HCT116 (cell line): ENCODE measurements at regions not wholly inside any gene's neighbourhood (a gene's known extent, or its start where the extent isn't known, plus 50 kb on each side); places are given as distances from the start of the nearest gene placed in this dataset.

ENCODE experiments used
- ATAC-seq: fragments of 200-7000 bp; cut with Tn5 transposase; 2 replicates; pipeline ENCODE4 v1.9.1; 2020; ENCODE audit warnings: mild to moderate bottlenecking, moderate library complexity
- BruUV-seq: library from RNA; stranded (reverse); fragments of 400-500 nt; replicated peaks from 2 replicates; lab custom pipeline; 2021; lab: Mats Ljungman, UMichigan
- CTCF ChIA-PET: fragments of 300-600 bp; sonication (Branson Sonifier 250); formaldehyde crosslinking; loops from one replicate; lab custom pipeline; 2021; ENCODE audit warnings: antibody characterized with exemption; lab: Charles Lee
- POLR2A ChIA-PET: fragments of 300-600, 350-600 bp; sonication (Branson Sonifier 250); formaldehyde crosslinking; loops from one replicate; lab custom pipeline; 2021; ENCODE audit warnings: antibody characterized with exemption; lab: Charles Lee
- RAD21 ChIA-PET, 2 experiments: fragments of 300-600 bp; sonication (Branson Sonifier 250); formaldehyde crosslinking; loops; one replicate each; lab custom pipeline; 2023; ENCODE audit warnings: low total read pairs in 2 of 2; ENCODE audit not compliant: uncharacterized antibody in 2 of 2, unreplicated experiment in 2 of 2, low non-redundant PET in 1 of 2; lab: Charles Lee
- DNase-seq: peaks from one replicate; pipeline ENCODE4 v3.0.0-alpha.2; 2010; ENCODE audit warnings: low read depth, low spot score
- H2AFZ ChIP-seq: fragments of 200-600 bp; shearing (Covaris generic), sonication (generic); 2 replicates; pipeline ENCODE4 v1.6.1; 2017; ENCODE audit warnings: low read depth, mixed run types, mixed read lengths, antibody characterized with exemption, low read length; ENCODE audit not compliant: poor library complexity, severe bottlenecking
- H3K27ac ChIP-seq: 2 replicates; pipeline ENCODE4 v1.5.1; 2012; ENCODE audit warnings: low read depth, low read length
- H3K27me3 ChIP-seq: fragments of 200-600 bp; sonication (generic); 2 replicates; pipeline ENCODE4 v1.6.1; 2016; ENCODE audit warnings: mixed run types, low read length, mixed read lengths; ENCODE audit not compliant: insufficient read depth
- H3K36me3 ChIP-seq, 2 experiments: fragments of 200-500 bp in 1 of 2; fragments of 200-600 bp in 1 of 2; sonication (Bioruptor generic) in 1 of 2; sonication (generic) in 1 of 2; 2 replicates each; pipeline versions ENCODE4 v1.5.1 to v1.6.1; 2014 to 2016; ENCODE audit warnings: low read length in 2 of 2, inconsistent platforms in 1 of 2, mixed read lengths in 1 of 2, mixed run types in 1 of 2; ENCODE audit not compliant: insufficient read depth in 2 of 2, control insufficient read depth in 1 of 2
- H3K4me1 ChIP-seq, 2 experiments: fragments of 200-600 bp in 1 of 2; sonication (generic) in 1 of 2; 2 replicates each; pipeline versions ENCODE4 v1.5.1 to v1.6.1; 2012 to 2017; ENCODE audit warnings: low read length in 2 of 2, inconsistent platforms in 1 of 2, mild to moderate bottlenecking in 1 of 2, mixed read lengths in 1 of 2, mixed run types in 1 of 2, moderate library complexity in 1 of 2; ENCODE audit not compliant: insufficient read depth in 2 of 2, control insufficient read depth in 1 of 2
- H3K4me2 ChIP-seq: fragments of 200-600 bp; sonication (generic); 2 replicates; pipeline ENCODE4 v1.6.1; 2017; ENCODE audit warnings: mixed run types, low read length, mixed read lengths
- H3K4me3 ChIP-seq, 2 experiments: fragments of 200-600 bp in 1 of 2; sonication (generic) in 1 of 2; replicated peaks in 1 of 2; 2 replicates each; pipeline ENCODE4 v1.5.1; 2011 to 2016; ENCODE audit warnings: low read length in 2 of 2, control low read depth in 1 of 2, low read depth in 1 of 2, mild to moderate bottlenecking in 1 of 2, mixed read lengths in 1 of 2, mixed run types in 1 of 2
- H3K79me2 ChIP-seq: fragments of 200-600 bp; sonication (generic); 2 replicates; pipeline ENCODE4 v1.6.1; 2017; ENCODE audit warnings: mild to moderate bottlenecking, mixed run types, low read length, moderate library complexity, mixed read lengths; ENCODE audit not compliant: insufficient read depth
- H3K9ac ChIP-seq: fragments of 200-600 bp; sonication (generic); 2 replicates; pipeline ENCODE4 v1.6.1; 2016; ENCODE audit warnings: low read length, mixed read lengths
- H3K9me2 ChIP-seq: fragments of 200-600 bp; sonication (generic), shearing (Covaris generic); 2 replicates; pipeline ENCODE4 v1.6.1; 2017; ENCODE audit warnings: mixed run types, mild to moderate bottlenecking, moderate library complexity; ENCODE audit not compliant: insufficient read depth
- H3K9me3 ChIP-seq, 2 experiments: fragments of 200-500 bp in 1 of 2; fragments of 200-600 bp in 1 of 2; sonication (Bioruptor generic) in 1 of 2; sonication (generic) in 1 of 2; 2 replicates each; pipeline ENCODE4 v1.6.1; 2014 to 2017; ENCODE audit warnings: low read length in 2 of 2, mixed read lengths in 2 of 2, inconsistent platforms in 1 of 2, low read depth in 1 of 2, mild to moderate bottlenecking in 1 of 2, mixed run types in 1 of 2, moderate library complexity in 1 of 2; ENCODE audit not compliant: control insufficient read depth in 1 of 2, insufficient read depth in 1 of 2
- H4K20me1 ChIP-seq: fragments of 200-600 bp; sonication (generic), shearing (Covaris generic); 2 replicates; pipeline ENCODE4 v1.6.1; 2017; ENCODE audit warnings: mixed run types, mild to moderate bottlenecking, moderate library complexity; ENCODE audit not compliant: insufficient read depth
- CEBPB ChIP-seq: IDR thresholded peaks from 2 replicates; pipeline ENCODE4 v1.6.1; 2012; ENCODE audit warnings: low read depth
- EGR1 ChIP-seq: IDR thresholded peaks from 2 replicates; pipeline ENCODE4 v1.6.1; 2012; ENCODE audit warnings: low read depth
- EZH2 ChIP-seq: fragments of 200-600 bp; sonication (generic); IDR thresholded peaks from 2 replicates; pipeline ENCODE4 v1.6.1; 2017; ENCODE audit warnings: antibody characterized with exemption, mixed run types
- EZH2phosphoT487 ChIP-seq: fragments of 200-600 bp; IDR thresholded peaks from 2 replicates; pipeline ENCODE4 v1.6.1; 2018; ENCODE audit warnings: antibody characterized with exemption, borderline replicate concordance
- POLR2A ChIP-seq: IDR thresholded peaks from 2 replicates; pipeline ENCODE4 v1.7.0; 2011; ENCODE audit warnings: borderline replicate concordance; ENCODE audit not compliant: insufficient read depth, insufficient read length; ENCODE audit errors: extremely low read depth
- POLR2AphosphoS5 ChIP-seq: IDR thresholded peaks from 2 replicates; pipeline ENCODE4 v1.6.1; 2011; ENCODE audit warnings: mild to moderate bottlenecking, low read depth, low read length, moderate library complexity
- RAD21 ChIP-seq: IDR thresholded peaks from 2 replicates; pipeline ENCODE4 v1.6.1; 2012; ENCODE audit warnings: low read depth, mild to moderate bottlenecking
- SIN3A ChIP-seq: IDR thresholded peaks from 2 replicates; pipeline ENCODE4 v1.6.1; 2012; ENCODE audit warnings: low read depth
- SRF ChIP-seq: IDR thresholded peaks from 2 replicates; pipeline ENCODE4 v1.6.1; 2012; ENCODE audit warnings: low read depth
- TCF7L2 ChIP-seq: IDR thresholded peaks from 2 replicates; pipeline ENCODE4 v1.7.0; 2011; ENCODE audit warnings: borderline replicate concordance, inconsistent platforms; ENCODE audit not compliant: insufficient read depth, insufficient read length; ENCODE audit errors: extremely low read depth
- YY1 ChIP-seq: IDR thresholded peaks from 2 replicates; pipeline ENCODE4 v1.6.1; 2011; ENCODE audit warnings: low read length, low read depth, moderate library complexity, mild to moderate bottlenecking; ENCODE audit not compliant: insufficient replicate concordance; ENCODE audit errors: extremely low read depth
- ZFX ChIP-seq: fragments of 450-650 bp; IDR thresholded peaks from 2 replicates; pipeline ENCODE4 v1.6.1; 2017
- ZNF274 ChIP-seq: fragments of 200-500 bp; sonication (Bioruptor generic); IDR thresholded peaks from 2 replicates; pipeline ENCODE4 v1.6.1; 2014; ENCODE audit warnings: mild to moderate bottlenecking, low read depth, low read length, inconsistent platforms
- intact Hi-C: fragments of 100-400 bp; cut with micrococcal nuclease; formaldehyde crosslinking; loops from 2 replicates; pipeline ENCODE4 v1.10.0; 2022
- TF ChIP-seq, protein P1 (sequence below), 3 experiments: fragments of 200-600 bp in 1 of 3; sonication (generic) in 1 of 3; IDR thresholded peaks in 2 of 3; conservative IDR thresholded peaks in 1 of 3; 2 replicates each; pipeline ENCODE4 v1.5.1; 2012 to 2017; ENCODE audit warnings: low read depth in 2 of 3, low read length in 2 of 3, antibody characterized with exemption in 1 of 3, borderline replicate concordance in 1 of 3, control low read depth in 1 of 3, mild to moderate bottlenecking in 1 of 3, mixed read lengths in 1 of 3, mixed run types in 1 of 3, moderate library complexity in 1 of 3; ENCODE audit not compliant: insufficient read depth in 1 of 3
- TF ChIP-seq, protein P2 (sequence below): IDR thresholded peaks from 2 replicates; pipeline ENCODE4 v1.6.1; 2012

DNA sequence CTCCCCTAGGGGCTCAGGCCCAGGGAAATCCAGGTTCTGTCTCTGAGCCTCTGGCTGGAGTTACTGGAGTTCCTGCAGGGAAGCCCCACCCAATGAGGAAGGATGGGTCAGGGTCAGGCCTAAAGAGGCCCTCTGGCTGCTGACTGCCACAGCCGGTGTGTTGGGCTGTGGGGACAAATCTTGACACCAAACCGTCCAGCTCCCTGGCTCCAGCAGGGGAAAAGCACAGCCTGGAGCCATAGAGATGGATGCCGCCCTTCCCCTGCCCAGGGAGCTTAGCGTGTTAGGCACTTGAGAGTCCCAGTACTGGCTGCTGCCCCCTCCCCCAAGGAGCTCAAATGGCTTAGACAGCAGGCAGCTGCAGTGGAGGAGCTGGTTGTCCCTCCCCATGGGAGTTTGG, 321.3 kb upstream of the LCORL start (continued):
- TF ChIP-seq, protein P1, sequence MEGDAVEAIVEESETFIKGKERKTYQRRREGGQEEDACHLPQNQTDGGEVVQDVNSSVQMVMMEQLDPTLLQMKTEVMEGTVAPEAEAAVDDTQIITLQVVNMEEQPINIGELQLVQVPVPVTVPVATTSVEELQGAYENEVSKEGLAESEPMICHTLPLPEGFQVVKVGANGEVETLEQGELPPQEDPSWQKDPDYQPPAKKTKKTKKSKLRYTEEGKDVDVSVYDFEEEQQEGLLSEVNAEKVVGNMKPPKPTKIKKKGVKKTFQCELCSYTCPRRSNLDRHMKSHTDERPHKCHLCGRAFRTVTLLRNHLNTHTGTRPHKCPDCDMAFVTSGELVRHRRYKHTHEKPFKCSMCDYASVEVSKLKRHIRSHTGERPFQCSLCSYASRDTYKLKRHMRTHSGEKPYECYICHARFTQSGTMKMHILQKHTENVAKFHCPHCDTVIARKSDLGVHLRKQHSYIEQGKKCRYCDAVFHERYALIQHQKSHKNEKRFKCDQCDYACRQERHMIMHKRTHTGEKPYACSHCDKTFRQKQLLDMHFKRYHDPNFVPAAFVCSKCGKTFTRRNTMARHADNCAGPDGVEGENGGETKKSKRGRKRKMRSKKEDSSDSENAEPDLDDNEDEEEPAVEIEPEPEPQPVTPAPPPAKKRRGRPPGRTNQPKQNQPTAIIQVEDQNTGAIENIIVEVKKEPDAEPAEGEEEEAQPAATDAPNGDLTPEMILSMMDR (IDR thresholded peaks at IDR 0.05 in 2 of 3, conservative IDR thresholded peaks at IDR 0.05 in 1 of 3; ENCODE audit: borderline replicate concordance in 1 of 3, insufficient read depth in 1 of 3, low read depth in 2 of 3, low read length in 2 of 3) = no peak

DNA sequence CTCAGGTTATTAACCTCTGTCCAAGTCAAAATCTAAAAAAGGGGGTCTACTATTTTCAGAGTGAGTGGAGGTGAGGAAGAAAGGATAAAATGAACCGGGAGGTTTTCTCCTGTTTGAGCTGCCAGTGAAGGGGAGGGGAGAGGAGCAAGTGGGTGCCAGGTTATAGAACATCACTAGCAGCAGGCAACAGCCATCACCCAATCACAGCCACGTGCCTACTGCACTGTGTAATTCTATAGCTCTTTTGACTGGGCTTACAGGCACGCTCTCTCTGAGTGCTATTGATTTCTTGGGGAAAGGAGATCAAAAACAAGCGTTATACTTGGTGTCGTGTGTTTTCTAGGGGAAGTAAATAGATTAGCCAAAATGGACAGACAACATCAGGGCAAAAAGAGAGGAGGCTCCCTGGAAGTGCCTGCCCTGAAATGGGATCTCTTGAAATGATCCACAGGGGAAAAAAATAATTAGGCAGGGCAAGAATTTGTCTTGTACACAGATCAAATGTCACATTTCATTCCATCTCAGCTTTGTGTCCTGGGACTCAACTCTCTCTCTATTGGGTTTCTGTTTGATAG, 300.5 kb upstream of the LCORL start:
- intact Hi-C loops = no loop called here
- TF ChIP-seq ZFX (no peak), EGR1 (no peak), RAD21 (no peak), YY1 (no peak), EZH2 (no peak), EZH2phosphoT487 (no peak), SIN3A (no peak), POLR2A (no peak), TCF7L2 (no peak), CEBPB (no peak), POLR2AphosphoS5 (no peak), SRF (no peak), ZNF274 (no peak)
- TF ChIP-seq, protein P1 (IDR thresholded peaks at IDR 0.05 in 2 of 3, conservative IDR thresholded peaks at IDR 0.05 in 1 of 3; ENCODE audit: borderline replicate concordance in 1 of 3, insufficient read depth in 1 of 3, low read depth in 2 of 3, low read length in 2 of 3) = no peak
- TF ChIP-seq, protein P2, sequence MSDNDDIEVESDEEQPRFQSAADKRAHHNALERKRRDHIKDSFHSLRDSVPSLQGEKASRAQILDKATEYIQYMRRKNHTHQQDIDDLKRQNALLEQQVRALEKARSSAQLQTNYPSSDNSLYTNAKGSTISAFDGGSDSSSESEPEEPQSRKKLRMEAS = no peak
- DNase-seq = no peak
- Histone ChIP-seq H3K27me3 (no peaks in the 10 kb centered on the region), H3K4me1 (no peaks in the 10 kb centered on the region), H3K9me3 (no peaks in the 10 kb centered on the region), H3K9me2 (no peaks in the 10 kb centered on the region), H3K27ac (no peak overlapping the region), H2AFZ (no peak overlapping the region), H3K79me2 (no peaks in the 10 kb centered on the region), H4K20me1 (no peaks in the 10 kb centered on the region), H3K36me3 (no peaks in the 10 kb centered on the region), H3K4me2 (no peak overlapping the region), H3K4me3 (no peak overlapping the region), H3K9ac (no peak overlapping the region)
- ATAC-seq = no peak
- POLR2A ChIA-PET = no interaction called here
- CTCF ChIA-PET = no interaction called here
- BruUV-seq = no TSS peak
- RAD21 ChIA-PET = no interaction called here
